Neural cell (in vitro differentiated cells): ENCODE measurements at regions not wholly inside any gene's neighbourhood (a gene's known extent, or its start where the extent isn't known, plus 50 kb on each side); places are given as distances from the start of the nearest gene placed in this dataset.

Source experiments
- EP300 ChIP-seq: fragments of 450-650 bp; conservative IDR thresholded peaks from 2 replicates; pipeline ENCODE4 v1.6.1; 2014; ENCODE audit warnings: antibody characterized with exemption, mild to moderate bottlenecking, moderate library complexity; ENCODE audit not compliant: poor library complexity, severe bottlenecking
- EZH2 ChIP-seq: fragments of 200-600, 300-800 bp; shearing (Covaris generic), sonication (generic); IDR thresholded peaks from 2 replicates; pipeline ENCODE4 v1.6.1; 2014; ENCODE audit warnings: antibody characterized with exemption, low read length, borderline replicate concordance, mild to moderate bottlenecking; ENCODE audit not compliant: insufficient read depth, poor library complexity, severe bottlenecking
- POLR2AphosphoS5 ChIP-seq: IDR thresholded peaks from 2 replicates; pipeline ENCODE4 v1.6.1; 2012
- REST ChIP-seq: IDR thresholded peaks from 2 replicates; pipeline ENCODE4 v1.6.1; 2012; ENCODE audit warnings: borderline replicate concordance
- SMC3 ChIP-seq: fragments of 450-650 bp; conservative IDR thresholded peaks from 2 replicates; pipeline ENCODE4 v1.6.1; 2014; ENCODE audit warnings: antibody characterized with exemption, mild to moderate bottlenecking, moderate library complexity; ENCODE audit not compliant: poor library complexity
- TAF1 ChIP-seq: IDR thresholded peaks from 2 replicates; pipeline ENCODE4 v1.6.1; 2012; ENCODE audit warnings: low read depth
- TF ChIP-seq, protein P1 (sequence below): fragments of 450-650 bp; IDR thresholded peaks from 2 replicates; pipeline ENCODE4 v1.5.1; 2014; ENCODE audit warnings: antibody characterized with exemption, mild to moderate bottlenecking, moderate library complexity; ENCODE audit not compliant: poor library complexity, severe bottlenecking

DNA sequence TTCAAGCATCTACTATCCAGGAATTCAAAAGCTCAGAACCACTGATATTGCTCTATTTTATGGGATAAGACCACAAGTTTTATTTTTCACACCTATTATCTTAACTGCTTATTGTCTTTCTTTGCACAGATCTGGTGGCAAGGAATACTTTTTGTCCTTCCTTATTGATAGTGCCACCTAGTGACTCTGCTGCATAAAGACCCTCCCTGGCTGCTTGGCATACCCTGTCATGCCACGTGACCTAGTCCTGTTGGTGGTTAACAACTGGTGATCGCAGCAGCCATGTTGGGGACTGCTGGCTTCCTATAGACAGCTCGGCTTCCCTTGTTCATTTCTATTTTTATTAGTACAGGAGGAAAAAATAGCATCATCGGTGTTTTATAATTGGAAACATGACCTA, 236.3 kb downstream of the MEX3B start:
- TF ChIP-seq, protein P1, sequence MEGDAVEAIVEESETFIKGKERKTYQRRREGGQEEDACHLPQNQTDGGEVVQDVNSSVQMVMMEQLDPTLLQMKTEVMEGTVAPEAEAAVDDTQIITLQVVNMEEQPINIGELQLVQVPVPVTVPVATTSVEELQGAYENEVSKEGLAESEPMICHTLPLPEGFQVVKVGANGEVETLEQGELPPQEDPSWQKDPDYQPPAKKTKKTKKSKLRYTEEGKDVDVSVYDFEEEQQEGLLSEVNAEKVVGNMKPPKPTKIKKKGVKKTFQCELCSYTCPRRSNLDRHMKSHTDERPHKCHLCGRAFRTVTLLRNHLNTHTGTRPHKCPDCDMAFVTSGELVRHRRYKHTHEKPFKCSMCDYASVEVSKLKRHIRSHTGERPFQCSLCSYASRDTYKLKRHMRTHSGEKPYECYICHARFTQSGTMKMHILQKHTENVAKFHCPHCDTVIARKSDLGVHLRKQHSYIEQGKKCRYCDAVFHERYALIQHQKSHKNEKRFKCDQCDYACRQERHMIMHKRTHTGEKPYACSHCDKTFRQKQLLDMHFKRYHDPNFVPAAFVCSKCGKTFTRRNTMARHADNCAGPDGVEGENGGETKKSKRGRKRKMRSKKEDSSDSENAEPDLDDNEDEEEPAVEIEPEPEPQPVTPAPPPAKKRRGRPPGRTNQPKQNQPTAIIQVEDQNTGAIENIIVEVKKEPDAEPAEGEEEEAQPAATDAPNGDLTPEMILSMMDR, result no peak
- TF ChIP-seq TAF1, result no peak
- TF ChIP-seq SMC3, result no peak
- no peak for TF ChIP-seq REST
- no peak for TF ChIP-seq EP300
- TF ChIP-seq EZH2, result no peak
- no peak for TF ChIP-seq POLR2AphosphoS5
